A673 (cell line): ENCODE measurements at regions not wholly inside any gene's neighbourhood (a gene's known extent, or its start where the extent isn't known, plus 50 kb on each side); places are given as distances from the start of the nearest gene placed in this dataset.

Source experiments
- EZH2 ChIP-seq: fragments of 200-600 bp; sonication (generic); IDR thresholded peaks from 2 replicates; pipeline ENCODE4 v1.6.1; 2017; ENCODE audit warnings: borderline replicate concordance, low read depth, mild to moderate bottlenecking, mixed read lengths, antibody characterized with exemption, low read length; ENCODE audit not compliant: poor library complexity, severe bottlenecking
- TF ChIP-seq, protein P1 (sequence below): fragments of 300-800, 200-600 bp; sonication (generic); conservative IDR thresholded peaks from 2 replicates; pipeline ENCODE4 v1.5.1; 2017; ENCODE audit warnings: low read depth, mild to moderate bottlenecking, antibody characterized with exemption, low read length, moderate library complexity, mixed read lengths

DNA sequence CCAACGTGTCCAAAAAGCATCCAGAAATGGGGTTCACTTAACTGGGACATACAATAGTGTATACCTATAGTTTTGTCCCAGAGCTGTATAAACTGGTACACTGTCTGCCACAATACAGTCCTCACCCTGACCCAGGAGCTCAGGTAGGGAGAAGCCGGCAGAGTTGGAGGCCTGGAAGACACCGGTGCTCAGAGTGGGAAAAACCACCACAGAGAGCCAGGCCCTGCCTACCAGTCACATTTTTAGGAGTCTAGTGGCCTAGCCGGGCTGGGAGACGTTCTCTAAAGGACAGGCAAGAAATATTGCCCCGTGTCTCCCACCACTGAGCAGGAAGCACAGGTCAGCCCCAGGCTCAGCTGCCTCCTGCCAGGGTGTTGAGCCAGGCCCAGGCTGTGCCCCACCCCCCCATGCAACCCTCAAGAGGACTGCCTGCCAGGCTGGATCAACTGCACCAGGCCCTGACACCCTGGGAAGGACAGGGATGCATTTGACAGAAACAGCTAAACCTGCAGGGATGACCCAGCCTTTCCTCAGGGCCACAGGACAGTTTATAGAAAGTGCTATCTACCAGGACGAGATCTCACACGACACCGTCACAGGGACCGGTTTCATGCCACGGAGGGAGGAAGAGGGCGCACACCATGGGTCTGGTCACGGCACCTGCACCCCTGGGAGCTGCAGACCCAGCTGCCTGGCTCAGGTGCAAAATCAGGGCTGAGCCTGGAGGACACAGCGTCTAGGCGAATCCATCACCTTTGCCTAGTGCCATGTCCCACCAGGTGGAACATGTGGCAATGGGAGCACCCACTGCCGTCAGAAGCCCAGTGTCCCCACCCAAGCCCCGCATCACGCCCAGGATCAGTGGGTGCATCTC, 89.9 kb downstream of the TMEM18 start:
- no peak for TF ChIP-seq EZH2
- TF ChIP-seq, protein P1, sequence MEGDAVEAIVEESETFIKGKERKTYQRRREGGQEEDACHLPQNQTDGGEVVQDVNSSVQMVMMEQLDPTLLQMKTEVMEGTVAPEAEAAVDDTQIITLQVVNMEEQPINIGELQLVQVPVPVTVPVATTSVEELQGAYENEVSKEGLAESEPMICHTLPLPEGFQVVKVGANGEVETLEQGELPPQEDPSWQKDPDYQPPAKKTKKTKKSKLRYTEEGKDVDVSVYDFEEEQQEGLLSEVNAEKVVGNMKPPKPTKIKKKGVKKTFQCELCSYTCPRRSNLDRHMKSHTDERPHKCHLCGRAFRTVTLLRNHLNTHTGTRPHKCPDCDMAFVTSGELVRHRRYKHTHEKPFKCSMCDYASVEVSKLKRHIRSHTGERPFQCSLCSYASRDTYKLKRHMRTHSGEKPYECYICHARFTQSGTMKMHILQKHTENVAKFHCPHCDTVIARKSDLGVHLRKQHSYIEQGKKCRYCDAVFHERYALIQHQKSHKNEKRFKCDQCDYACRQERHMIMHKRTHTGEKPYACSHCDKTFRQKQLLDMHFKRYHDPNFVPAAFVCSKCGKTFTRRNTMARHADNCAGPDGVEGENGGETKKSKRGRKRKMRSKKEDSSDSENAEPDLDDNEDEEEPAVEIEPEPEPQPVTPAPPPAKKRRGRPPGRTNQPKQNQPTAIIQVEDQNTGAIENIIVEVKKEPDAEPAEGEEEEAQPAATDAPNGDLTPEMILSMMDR, result no peak
